Right cardiac atrium (tissue), 5 donors: ENCODE measurements at regions not wholly inside any gene's neighbourhood (a gene's known extent, or its start where the extent isn't known, plus 50 kb on each side); places are given as distances from the start of the nearest gene placed in this dataset.

ENCODE experiments used
- ATAC-seq, 2 donors: fragments of 200-7000 bp; cut with Tn5 transposase; one replicate each; pipeline versions ENCODE4 v1.8.0 to v1.9.1; 2020; ENCODE audit warnings: moderate library complexity in 2 of 2, mild to moderate bottlenecking in 1 of 2
- DNase-seq, 3 donors: peaks; one replicate each; pipeline ENCODE4 v3.0.0-alpha.2; 2020
- H3K27ac ChIP-seq: one replicate; pipeline ENCODE4 v1.5.1; 2013; ENCODE audit warnings: mild to moderate bottlenecking, low read length, control low read depth, moderate library complexity
- H3K27me3 ChIP-seq: one replicate; pipeline ENCODE4 v1.6.1; 2013; ENCODE audit not compliant: control insufficient read depth, insufficient read depth
- H3K4me1 ChIP-seq: one replicate; pipeline ENCODE4 v1.6.1; 2013; ENCODE audit warnings: low read length; ENCODE audit not compliant: control insufficient read depth, insufficient read depth
- H3K4me3 ChIP-seq: one replicate; pipeline ENCODE4 v1.5.1; 2013; ENCODE audit warnings: low read length, control low read depth
- H3K9me3 ChIP-seq: one replicate; pipeline ENCODE4 v1.6.1; 2013; ENCODE audit warnings: low read length; ENCODE audit not compliant: control insufficient read depth
- WGBS: extraction: QIAGEN DNeasy Blood & Tissue Kit; methylation state at CpG from one replicate; pipeline ENCODE4 v1.1.7; 2013; 5-methylcytosine and 5-hydroxymethylcytosine counted together
- intact Hi-C, 4 donors: fragments of 100-400 bp; cut with DNase I; formaldehyde crosslinking; loops; one replicate each; pipeline versions ENCODE4 v1.11.0 to v1.14.0; 2022 to 2023
- donor health status: healthy with polysubstance abuse.
- donor health status: DM: no; HTN: yes; CAD: no.
- donor health status: DM: no; HTN: no; CAD: no.
- donor health status: DM: no; HTN: yes; CAD: no; lungs with severe emphysema.
- donor health status: DM: yes; HTN: yes; CAD: no.

- DNase-seq, result no peak
- Histone ChIP-seq H3K4me1 (no peaks in the 10 kb centered on the region), H3K27me3 (no peaks in the 10 kb centered on the region), H3K9me3 (no peaks in the 10 kb centered on the region), H3K4me3 (no peak overlapping the region), H3K27ac (no peak overlapping the region)
- intact Hi-C loops, result no loop called here
- no peak for ATAC-seq
- 75% methylated on average over 5 of the region's 5 CpGs for WGBS
Observed at GRCh38 chr17:72492941-72493340, 372.1 kb downstream of the SOX9 start.

GRCh38 chr17:72494566-72494965 is 373.7 kb downstream of the SOX9 start:
- no peak for DNase-seq
- Histone ChIP-seq H3K9me3 (no peaks in the 10 kb centered on the region), H3K4me1 (no peaks in the 10 kb centered on the region), H3K4me3 (no peak overlapping the region), H3K27me3 (no peaks in the 10 kb centered on the region), H3K27ac (no peak overlapping the region)
- 88% methylated on average over 2 of the region's 2 CpGs for WGBS
- intact Hi-C loops, result no loop called here
- no peak for ATAC-seq

GRCh38 chr17:72496461-72496860 is 375.6 kb downstream of the SOX9 start:
- no peaks in the 10 kb centered on the region for H3K9me3 ChIP-seq
- H3K27ac ChIP-seq, result no peak overlapping the region
- DNase-seq (no peak), ATAC-seq (no peak)
- H3K4me3 ChIP-seq, result no peak overlapping the region
- no peaks in the 10 kb centered on the region for H3K4me1 ChIP-seq
- WGBS, result 82% methylated on average over 6 of the region's 6 CpGs
- no peaks in the 10 kb centered on the region for H3K27me3 ChIP-seq
- intact Hi-C loops, result no loop called here

- ATAC-seq (no peak), DNase-seq (no peak)
- Histone ChIP-seq H3K4me3 (no peak overlapping the region), H3K9me3 (no peaks in the 10 kb centered on the region), H3K27ac (no peak overlapping the region), H3K27me3 (no peaks in the 10 kb centered on the region), H3K4me1 (no peaks in the 10 kb centered on the region)
- 91% methylated on average over 3 of the region's 3 CpGs for WGBS
- intact Hi-C loops, result no loop called here
Observed at GRCh38 chr17:72497915-72498314, 377.1 kb downstream of the SOX9 start.

GRCh38 chr17:72498364-72499210 is 377.8 kb downstream of the SOX9 start:
- Histone ChIP-seq H3K4me3 (no peak overlapping the region), H3K27me3 (no peaks in the 10 kb centered on the region), H3K9me3 (no peaks in the 10 kb centered on the region), H3K4me1 (no peaks in the 10 kb centered on the region), H3K27ac (no peak overlapping the region)
- no peak for DNase-seq
- ATAC-seq, result no peak
- 66% methylated on average over 4 of the region's 4 CpGs for WGBS
- intact Hi-C loops, result no loop called here

GRCh38 chr17:72501404-72502370 is 380.9 kb downstream of the SOX9 start:
- peak; percentile 40 to 63 for ATAC-seq
- intact Hi-C loops, result no loop called here
- peak in 2 of 3 donors; percentile 56 to 68 for DNase-seq
- Histone ChIP-seq H3K9me3 (no peaks in the 10 kb centered on the region), H3K4me3 (no peak overlapping the region), H3K27ac (no peak overlapping the region), H3K27me3 (no peaks in the 10 kb centered on the region), H3K4me1 (no peaks in the 10 kb centered on the region)
- WGBS, result 70% methylated on average over 28 of the region's 28 CpGs

GRCh38 chr17:72502371-72503341 is 381.8 kb downstream of the SOX9 start:
- ATAC-seq, result peak; percentile 80 to 82
- Histone ChIP-seq H3K27me3 (no peaks in the 10 kb centered on the region), H3K4me1 (no peaks in the 10 kb centered on the region), H3K4me3 (no peak overlapping the region), H3K27ac (no peak overlapping the region), H3K9me3 (no peaks in the 10 kb centered on the region)
- WGBS, result 40% methylated on average over 19 of the region's 19 CpGs
- intact Hi-C loops, result no loop called here
- peak in 2 of 3 donors; percentile 54 to 66 for DNase-seq

GRCh38 chr17:72503556-72503955 is 382.7 kb downstream of the SOX9 start:
- Histone ChIP-seq H3K4me1 (no peaks in the 10 kb centered on the region), H3K9me3 (no peaks in the 10 kb centered on the region), H3K27me3 (no peaks in the 10 kb centered on the region), H3K27ac (no peak overlapping the region), H3K4me3 (no peak overlapping the region)
- ATAC-seq (no peak), DNase-seq (no peak)
- intact Hi-C loops, result no loop called here
- WGBS, result 93% methylated on average over 6 of the region's 6 CpGs

- ATAC-seq (no peak), DNase-seq (no peak)
- 92% methylated on average over 4 of the region's 4 CpGs for WGBS
- no peaks in the 10 kb centered on the region for H3K4me1 ChIP-seq
- intact Hi-C loops, result no loop called here
- no peak overlapping the region for H3K27ac ChIP-seq
- no peaks in the 10 kb centered on the region for H3K9me3 ChIP-seq
- H3K4me3 ChIP-seq, result no peak overlapping the region
- no peaks in the 10 kb centered on the region for H3K27me3 ChIP-seq
Observed at GRCh38 chr17:72504783-72505182, 384.0 kb downstream of the SOX9 start.

- no peak for DNase-seq
- Histone ChIP-seq H3K4me3 (no peak overlapping the region), H3K9me3 (no peaks in the 10 kb centered on the region), H3K4me1 (no peaks in the 10 kb centered on the region), H3K27ac (no peak overlapping the region), H3K27me3 (no peaks in the 10 kb centered on the region)
- intact Hi-C loops, result no loop called here
- no peak for ATAC-seq
- WGBS, result 80% methylated on average over 12 of the region's 12 CpGs
Observed at GRCh38 chr17:72506773-72507172, 386.0 kb downstream of the SOX9 start.
